ENCODE measurements at regions not wholly inside any gene's neighbourhood (a gene's known extent, or its start where the extent isn't known, plus 50 kb on each side); places are given as distances from the start of the nearest gene placed in this dataset.

DNA sequence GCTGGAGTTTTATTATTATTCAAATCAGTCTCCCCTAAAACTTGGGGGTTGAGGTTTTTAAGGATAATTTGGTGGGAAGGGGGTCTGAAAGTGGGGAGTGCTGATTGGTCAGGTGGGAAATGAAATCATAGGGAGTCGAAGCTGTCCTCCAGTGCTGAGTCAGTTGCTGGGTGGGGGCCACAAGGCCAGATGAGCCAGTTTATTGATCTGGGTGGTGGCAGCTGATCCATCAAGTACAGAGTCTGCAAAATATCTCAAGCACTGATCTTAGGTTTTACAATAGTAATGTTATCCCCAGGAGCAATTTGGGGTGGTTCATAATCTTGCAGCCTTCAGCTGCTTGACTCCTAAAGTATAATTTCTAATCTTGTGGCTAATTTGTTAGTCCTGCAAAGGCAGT is 146.0 kb upstream of the SPACA1 start:
- Histone ChIP-seq H3K27me3 (no peaks in the 10 kb centered on the region), H3K9me3 (no peaks in the 10 kb centered on the region), H3K27ac (no peak overlapping the region), H3K4me1 (no peaks in the 10 kb centered on the region), H3K4me3 (no peak overlapping the region), H3K36me3 (no peaks in the 10 kb centered on the region)
- intact Hi-C loops (cut with DNase I) = no loop called here
- no peak for TF ChIP-seq POLR2A (IDR thresholded peaks at IDR 0.05)
- TF ChIP-seq, protein P1, sequence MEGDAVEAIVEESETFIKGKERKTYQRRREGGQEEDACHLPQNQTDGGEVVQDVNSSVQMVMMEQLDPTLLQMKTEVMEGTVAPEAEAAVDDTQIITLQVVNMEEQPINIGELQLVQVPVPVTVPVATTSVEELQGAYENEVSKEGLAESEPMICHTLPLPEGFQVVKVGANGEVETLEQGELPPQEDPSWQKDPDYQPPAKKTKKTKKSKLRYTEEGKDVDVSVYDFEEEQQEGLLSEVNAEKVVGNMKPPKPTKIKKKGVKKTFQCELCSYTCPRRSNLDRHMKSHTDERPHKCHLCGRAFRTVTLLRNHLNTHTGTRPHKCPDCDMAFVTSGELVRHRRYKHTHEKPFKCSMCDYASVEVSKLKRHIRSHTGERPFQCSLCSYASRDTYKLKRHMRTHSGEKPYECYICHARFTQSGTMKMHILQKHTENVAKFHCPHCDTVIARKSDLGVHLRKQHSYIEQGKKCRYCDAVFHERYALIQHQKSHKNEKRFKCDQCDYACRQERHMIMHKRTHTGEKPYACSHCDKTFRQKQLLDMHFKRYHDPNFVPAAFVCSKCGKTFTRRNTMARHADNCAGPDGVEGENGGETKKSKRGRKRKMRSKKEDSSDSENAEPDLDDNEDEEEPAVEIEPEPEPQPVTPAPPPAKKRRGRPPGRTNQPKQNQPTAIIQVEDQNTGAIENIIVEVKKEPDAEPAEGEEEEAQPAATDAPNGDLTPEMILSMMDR (IDR thresholded peaks at IDR 0.05) = no peak
- no peak for TF ChIP-seq POLR2AphosphoS5 (IDR thresholded peaks at IDR 0.05; ENCODE audit: insufficient read depth in 1 of 2, low read depth in 1 of 2)
- no peak for DNase-seq (ENCODE audit: extremely low spot score in 2 of 2)

DNA sequence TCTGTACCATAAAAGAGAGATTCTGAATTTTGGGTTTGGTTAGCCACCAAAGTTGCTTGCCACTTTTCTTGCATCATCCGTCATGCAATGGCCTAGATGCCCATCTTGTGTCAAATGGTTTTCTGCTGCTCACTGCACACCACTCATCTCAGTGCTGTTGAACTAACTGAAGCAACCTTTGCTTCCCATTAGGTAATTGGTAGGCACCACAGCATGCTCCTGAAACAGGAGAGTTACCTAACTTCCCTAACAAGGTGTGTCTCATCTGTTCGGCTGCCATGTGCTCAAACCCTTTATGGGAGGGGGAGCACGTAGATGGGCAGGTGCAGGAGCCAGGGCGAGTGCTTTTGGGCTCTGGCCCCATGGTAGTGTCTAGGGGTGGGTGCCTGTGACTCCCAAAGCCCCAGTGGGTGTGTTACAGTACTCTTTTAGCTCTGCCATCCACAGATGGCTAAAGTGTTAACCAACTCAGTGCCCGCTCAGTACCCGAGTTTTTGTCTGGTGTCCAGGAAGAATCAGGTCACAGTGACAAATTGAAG is 147.4 kb upstream of the SPACA1 start:
- no peak overlapping the region for H3K4me3 ChIP-seq
- H3K36me3 ChIP-seq = no peaks in the 10 kb centered on the region
- no peak for DNase-seq (ENCODE audit: extremely low spot score in 2 of 2)
- H3K4me1 ChIP-seq = no peaks in the 10 kb centered on the region
- no peak overlapping the region for H3K27ac ChIP-seq
- H3K9me3 ChIP-seq = no peaks in the 10 kb centered on the region
- no peaks in the 10 kb centered on the region for H3K27me3 ChIP-seq
- intact Hi-C loops (cut with DNase I) = no loop called here
- TF ChIP-seq POLR2AphosphoS5 (IDR thresholded peaks at IDR 0.05; ENCODE audit: insufficient read depth in 1 of 2, low read depth in 1 of 2) (no peak), POLR2A (IDR thresholded peaks at IDR 0.05) (no peak)
- TF ChIP-seq, protein P1 (IDR thresholded peaks at IDR 0.05) = no peak

DNA sequence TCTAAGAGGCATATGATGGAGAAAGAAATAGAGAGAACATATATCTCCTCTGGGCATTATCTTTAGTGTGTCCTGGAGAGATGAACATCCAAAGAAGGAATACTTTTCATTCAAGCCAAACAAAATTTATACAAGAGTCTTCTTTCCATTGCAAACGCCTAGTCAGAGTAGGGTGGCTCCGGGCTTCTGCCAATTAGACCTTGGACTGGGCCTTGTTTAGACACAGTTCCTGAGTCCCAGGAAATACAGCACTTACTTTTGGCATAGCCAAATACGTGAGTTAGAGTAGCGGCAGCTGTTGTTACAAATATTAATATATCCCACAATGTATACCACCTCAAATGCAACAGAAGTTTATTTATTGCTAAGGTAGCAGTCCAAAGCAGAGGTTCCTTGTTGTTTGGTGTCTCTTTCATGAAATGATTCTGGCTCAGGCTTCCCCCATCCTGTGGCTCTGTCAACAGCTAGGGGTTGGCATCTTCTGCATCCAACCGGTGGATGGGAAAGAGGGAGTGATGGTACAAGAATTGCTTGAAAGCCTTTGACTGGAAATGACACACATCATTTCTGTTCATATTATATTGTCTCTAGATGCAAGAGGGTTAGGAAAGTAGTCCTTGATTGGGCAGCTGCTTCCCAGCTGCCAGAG is 148.0 kb upstream of the SPACA1 start:
- Histone ChIP-seq H3K36me3 (no peaks in the 10 kb centered on the region), H3K9me3 (no peaks in the 10 kb centered on the region), H3K4me3 (no peak overlapping the region), H3K27ac (no peak overlapping the region), H3K27me3 (no peaks in the 10 kb centered on the region), H3K4me1 (no peaks in the 10 kb centered on the region)
- intact Hi-C loops (cut with DNase I) = no loop called here
- TF ChIP-seq POLR2AphosphoS5 (IDR thresholded peaks at IDR 0.05; ENCODE audit: insufficient read depth in 1 of 2, low read depth in 1 of 2) (no peak), POLR2A (IDR thresholded peaks at IDR 0.05) (no peak)
- TF ChIP-seq, protein P1 (IDR thresholded peaks at IDR 0.05) = no peak
- no peak for DNase-seq (ENCODE audit: extremely low spot score in 2 of 2)

DNA sequence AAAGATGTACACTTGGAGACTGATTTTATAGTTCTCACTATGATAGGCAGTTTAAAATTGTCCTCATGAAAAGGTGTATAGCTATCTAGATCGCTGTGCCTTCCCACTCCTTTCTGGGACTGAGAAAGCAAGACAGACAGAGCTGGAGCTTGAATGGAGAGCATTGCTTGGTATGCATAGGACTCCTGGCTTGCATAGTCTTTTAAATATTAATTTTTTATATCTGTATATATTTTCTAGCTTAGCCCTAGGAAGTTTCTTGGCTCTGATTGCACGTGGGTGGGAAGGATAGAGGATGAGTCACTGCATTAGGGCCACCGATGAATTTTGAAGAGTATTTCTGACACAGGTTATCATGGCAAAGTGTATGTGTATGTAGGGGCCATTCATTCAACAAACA is 150.0 kb upstream of the SPACA1 start:
- H3K27me3 ChIP-seq = no peaks in the 10 kb centered on the region
- H3K27ac ChIP-seq = no peak overlapping the region
- TF ChIP-seq POLR2A (IDR thresholded peaks at IDR 0.05) (no peak), POLR2AphosphoS5 (IDR thresholded peaks at IDR 0.05; ENCODE audit: insufficient read depth in 1 of 2, low read depth in 1 of 2) (no peak)
- TF ChIP-seq, protein P1 (IDR thresholded peaks at IDR 0.05) = no peak
- H3K4me1 ChIP-seq = no peaks in the 10 kb centered on the region
- no peak overlapping the region for H3K4me3 ChIP-seq
- no peaks in the 10 kb centered on the region for H3K9me3 ChIP-seq
- intact Hi-C loops (cut with DNase I) = no loop called here
- DNase-seq (ENCODE audit: extremely low spot score in 2 of 2) = no peak
- H3K36me3 ChIP-seq = no peaks in the 10 kb centered on the region

DNA sequence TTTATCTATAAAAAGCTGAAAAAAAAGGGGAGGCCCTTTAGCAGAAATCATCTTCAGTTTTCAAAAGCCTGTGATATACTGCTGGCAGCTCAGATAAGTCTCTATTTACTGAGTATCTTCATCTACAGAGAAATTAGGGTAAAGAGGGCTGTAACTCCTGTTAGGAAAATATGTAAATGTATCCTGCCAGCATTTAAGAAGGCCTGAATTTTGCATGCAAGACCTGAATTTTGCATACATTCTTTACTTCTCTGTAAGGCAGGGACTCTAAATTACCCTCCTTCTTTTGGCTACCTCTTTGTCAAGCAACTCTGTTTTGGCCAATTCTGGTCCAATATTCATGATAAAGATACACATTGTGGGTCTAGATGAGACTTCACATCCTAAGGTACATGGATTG is 150.6 kb upstream of the SPACA1 start:
- Histone ChIP-seq H3K36me3 (no peaks in the 10 kb centered on the region), H3K4me3 (no peak overlapping the region), H3K27me3 (no peaks in the 10 kb centered on the region), H3K27ac (no peak overlapping the region), H3K4me1 (no peaks in the 10 kb centered on the region), H3K9me3 (no peaks in the 10 kb centered on the region)
- TF ChIP-seq POLR2A (IDR thresholded peaks at IDR 0.05) (no peak), POLR2AphosphoS5 (IDR thresholded peaks at IDR 0.05; ENCODE audit: insufficient read depth in 1 of 2, low read depth in 1 of 2) (no peak)
- TF ChIP-seq, protein P1 (IDR thresholded peaks at IDR 0.05) = no peak
- DNase-seq (ENCODE audit: extremely low spot score in 2 of 2) = no peak
- intact Hi-C loops (cut with DNase I) = no loop called here
